GM18502 (cell line): ENCODE measurements at regions not wholly inside any gene's neighbourhood (a gene's known extent, or its start where the extent isn't known, plus 50 kb on each side); places are given as distances from the start of the nearest gene placed in this dataset.

ENCODE experiments used
- ATAC-seq: cut with Tn5 transposase; IDR thresholded peaks from one replicate; pipeline ENCODE4 v1.9.1; 2021; ENCODE audit warnings: mild to moderate bottlenecking; ENCODE audit not compliant: unreplicated experiment, poor library complexity

- no peak for ATAC-seq
Measured at GRCh38 chr10:57815949-57816348, 451.7 kb downstream of the IPMK start.

GRCh38 chr10:57809961-57810360, 457.7 kb downstream of the IPMK start:
- ATAC-seq = no peak

GRCh38 chr10:57807906-57808305, 459.8 kb downstream of the IPMK start:
- no peak for ATAC-seq

DNA sequence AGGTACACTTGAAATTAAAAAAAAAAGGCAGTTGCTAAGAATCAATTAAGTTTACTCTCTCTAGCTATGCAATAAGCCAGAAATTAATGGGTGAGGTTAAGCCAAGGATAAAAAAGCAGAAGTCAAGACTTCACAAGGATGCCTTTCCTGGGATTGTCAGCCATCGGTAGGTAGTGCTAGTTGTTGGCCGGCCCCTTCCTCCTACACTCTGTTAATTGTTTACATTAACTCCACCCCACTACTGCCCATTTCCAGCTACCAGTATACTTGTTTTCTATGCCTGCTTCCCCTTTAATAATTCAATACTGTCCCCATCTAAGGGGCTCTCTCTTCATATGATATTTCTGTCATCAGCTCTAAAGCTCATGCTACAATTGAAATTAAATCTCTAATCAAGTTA, 461.0 kb downstream of the IPMK start:
- ATAC-seq = no peak

GRCh38 chr10:57799625-57800024, 468.1 kb downstream of the IPMK start:
- no peak for ATAC-seq

- ATAC-seq = no peak
Measured at GRCh38 chr10:57798830-57799229, 468.9 kb downstream of the IPMK start.

DNA sequence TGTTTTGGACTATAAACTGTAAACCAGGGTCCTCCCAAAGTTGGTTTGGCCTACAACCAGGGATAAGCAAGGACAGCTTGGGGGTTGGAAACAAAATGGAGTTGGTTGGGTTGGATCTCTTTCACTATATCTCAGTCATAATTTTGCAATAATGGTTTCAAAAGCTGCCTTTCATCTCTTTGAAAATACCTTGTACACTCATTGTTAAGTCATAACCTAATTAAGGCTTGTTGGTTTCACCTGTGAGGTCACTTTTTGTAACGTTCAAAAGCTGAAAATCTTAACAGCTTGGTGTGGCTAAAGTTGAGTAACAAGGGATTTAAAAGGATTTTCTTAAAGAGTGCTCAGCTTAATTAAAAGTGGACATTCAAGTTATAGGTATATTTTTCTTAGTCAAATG, 476.1 kb downstream of the IPMK start:
- no peak for ATAC-seq

DNA sequence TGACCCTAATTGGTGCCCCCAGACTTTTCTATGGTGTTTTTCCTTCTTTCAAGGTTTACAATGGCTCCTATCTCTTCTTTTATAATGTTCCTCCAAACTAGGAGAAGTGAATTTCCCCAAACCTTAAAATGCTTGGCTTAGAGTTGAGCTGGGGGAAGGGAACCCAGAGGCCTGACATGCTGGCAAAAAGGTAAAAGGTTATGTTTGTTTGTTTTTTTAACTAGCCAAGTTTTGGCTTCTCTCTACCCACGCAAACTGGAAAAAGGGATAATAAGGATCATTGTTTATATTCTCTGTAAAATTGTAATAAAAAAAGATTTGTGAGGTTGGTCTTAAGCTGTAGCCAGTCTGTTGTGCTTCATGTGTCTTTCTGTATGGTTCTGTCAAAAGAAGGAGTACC, 477.0 kb downstream of the IPMK start:
- ATAC-seq = no peak

- ATAC-seq = no peak
Measured at GRCh38 chr10:57788117-57788516, 479.6 kb downstream of the IPMK start.

GRCh38 chr10:57786850-57787750, 480.6 kb downstream of the IPMK start:
- ATAC-seq = no peak

GRCh38 chr10:57786331-57786730, 481.4 kb downstream of the IPMK start:
- ATAC-seq = no peak

DNA sequence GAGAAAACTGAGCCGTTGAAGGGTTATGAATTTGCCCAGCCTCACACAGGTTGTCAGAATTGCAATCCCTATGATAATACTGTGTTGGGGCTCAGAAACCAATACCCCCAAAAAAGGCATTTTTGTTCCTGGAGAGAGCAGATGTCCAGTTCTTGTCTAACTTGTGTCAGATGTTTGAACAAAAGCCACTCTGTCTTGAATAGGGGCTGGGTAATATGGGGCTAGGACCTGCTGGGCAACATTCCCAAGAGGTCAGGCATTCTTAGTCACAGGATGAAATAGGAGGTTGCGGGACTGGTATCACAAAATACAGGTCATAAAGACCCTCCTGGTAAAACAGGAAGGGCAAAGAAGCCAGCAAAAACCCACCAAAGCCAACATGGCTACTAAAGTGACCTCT, 482.1 kb downstream of the IPMK start:
- ATAC-seq = no peak

GRCh38 chr10:57785068-57785467, 482.6 kb downstream of the IPMK start:
- ATAC-seq = no peak

DNA sequence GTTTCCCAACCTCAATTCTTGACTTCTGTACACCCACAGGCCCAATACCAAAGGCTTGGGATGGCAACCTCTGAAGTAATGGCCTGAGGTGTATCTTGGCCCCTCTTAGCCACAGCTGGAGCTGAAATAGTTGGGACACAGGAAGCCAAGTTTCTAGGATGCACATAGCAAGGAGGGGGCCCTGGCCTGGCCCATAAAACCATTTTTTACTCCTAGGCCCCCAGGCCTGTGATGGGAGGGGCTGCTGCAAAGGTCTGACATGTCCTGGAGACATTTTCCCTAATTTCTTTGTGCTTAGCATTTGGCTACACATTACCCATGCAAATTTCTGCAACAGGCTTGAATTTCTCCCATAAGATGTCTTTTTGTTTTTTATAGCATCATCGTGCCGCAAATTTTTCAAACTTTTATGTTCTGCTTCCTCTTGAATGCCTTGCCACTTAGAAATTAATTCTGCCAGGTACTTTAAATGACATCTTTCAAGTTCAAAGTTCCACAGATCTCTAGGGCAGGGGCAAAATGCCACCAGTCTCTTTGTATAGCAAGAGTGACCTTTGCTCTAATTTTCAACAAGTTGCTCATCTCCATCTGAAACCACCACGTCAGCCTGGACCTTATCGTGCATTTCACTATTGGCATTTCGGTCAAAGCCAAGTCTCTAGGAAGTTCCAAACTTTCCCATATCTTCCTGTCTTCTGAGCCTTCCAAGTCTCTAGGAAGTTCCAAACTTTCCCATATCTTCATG, 490.8 kb downstream of the IPMK start:
- no peak for ATAC-seq

DNA sequence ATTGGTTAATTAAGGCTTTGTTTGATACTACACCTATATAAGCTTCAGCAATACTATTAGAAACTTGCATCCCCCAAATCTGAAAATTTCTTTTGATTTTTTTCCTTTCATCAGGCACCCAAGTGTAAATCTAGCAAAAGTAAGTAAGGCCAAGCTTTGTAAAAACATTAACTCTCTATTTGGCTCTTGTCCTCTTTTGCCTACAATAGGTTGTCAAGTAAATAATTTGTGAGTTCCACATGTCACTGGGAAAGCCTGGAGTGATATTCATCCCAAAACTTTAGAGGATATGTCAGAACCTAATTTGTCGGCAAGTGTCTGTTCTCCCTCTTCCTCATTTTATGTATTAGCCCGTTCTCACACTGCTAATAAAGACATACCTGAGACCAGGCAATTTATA, 492.4 kb downstream of the IPMK start:
- ATAC-seq = no peak

DNA sequence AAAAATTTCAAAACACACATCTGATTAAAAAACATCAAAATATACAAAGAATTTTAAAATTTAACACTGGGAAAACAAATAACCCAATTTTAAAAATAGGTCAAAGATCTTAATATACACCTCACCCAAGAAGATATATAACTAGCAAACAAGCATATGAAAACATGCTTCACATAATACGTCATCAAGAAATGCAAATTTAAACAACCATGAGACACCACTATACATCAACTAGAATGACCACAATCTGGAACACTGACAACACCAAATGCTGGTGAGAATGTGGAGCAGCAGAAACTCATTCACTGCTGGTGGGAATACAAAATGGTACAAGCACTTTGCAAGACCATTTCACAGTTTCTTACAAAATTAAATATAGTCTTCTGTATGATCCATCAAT, 498.4 kb downstream of the IPMK start:
- no peak for ATAC-seq

GRCh38 chr10:57759777-57760176, 507.9 kb downstream of the IPMK start:
- no peak for ATAC-seq

- ATAC-seq = no peak
Measured at GRCh38 chr10:57754803-57755202, 512.9 kb downstream of the IPMK start.

DNA sequence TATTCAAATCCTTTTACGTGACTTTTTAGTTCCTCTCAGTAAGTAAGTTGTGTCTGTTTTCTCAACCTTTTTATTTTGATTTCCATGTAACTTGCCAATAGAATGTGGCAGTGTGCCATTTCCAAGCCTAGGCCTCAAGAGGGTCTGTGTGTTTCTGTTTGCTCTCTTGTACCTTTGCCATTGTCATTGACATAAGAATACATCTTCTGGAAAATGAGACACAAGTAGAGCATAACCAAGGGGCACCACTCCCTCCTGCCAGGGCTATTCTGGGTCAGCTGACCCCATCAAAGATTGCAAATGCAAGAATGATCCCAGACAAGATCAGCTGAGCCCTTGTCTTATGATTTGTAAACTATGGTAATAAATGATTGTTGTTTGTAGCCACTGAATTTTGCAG, 524.0 kb downstream of the IPMK start:
- ATAC-seq = no peak

GRCh38 chr10:57741751-57742150, 525.9 kb downstream of the IPMK start:
- ATAC-seq = no peak

DNA sequence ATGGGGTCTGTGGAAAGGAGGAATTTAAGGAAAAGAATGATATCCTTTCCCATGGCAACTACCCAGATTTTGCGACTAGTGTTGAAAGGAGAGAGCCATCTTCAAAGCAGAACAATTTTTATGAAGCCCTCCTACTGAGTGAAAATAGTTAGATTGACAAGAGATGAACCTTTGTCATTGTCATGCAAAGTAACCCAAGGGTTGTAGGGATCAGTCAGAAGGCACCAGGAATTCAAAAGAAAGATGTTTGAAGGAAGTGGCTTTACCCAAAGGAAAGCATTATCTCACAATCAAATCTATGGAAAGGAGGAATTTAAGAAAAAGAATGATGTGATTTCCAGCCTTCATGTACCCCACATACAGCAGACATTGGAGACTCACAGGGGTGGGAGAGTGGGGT, 544.4 kb downstream of the IPMK start:
- no peak for ATAC-seq

DNA sequence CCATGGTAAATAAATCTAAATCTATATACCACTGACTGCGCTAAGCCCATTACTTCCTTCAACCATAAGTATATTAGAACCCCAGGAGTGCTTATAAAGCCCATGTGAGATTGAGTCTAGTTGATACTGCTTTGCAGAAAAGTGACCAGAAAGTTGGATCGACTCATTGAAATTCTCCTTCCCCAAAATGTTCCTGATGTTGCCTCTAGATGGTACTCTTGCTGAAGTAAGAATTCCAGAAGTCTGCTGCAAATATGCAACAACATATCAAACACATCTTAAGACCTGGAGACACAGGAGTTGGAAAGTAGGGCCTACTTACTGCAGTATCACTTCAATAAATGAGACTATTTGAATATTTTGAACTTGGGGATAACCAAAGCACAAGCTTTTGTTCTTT, 550.8 kb downstream of the IPMK start:
- ATAC-seq = no peak
